Colonic mucosa (tissue), 4 donors: ENCODE measurements at regions not wholly inside any gene's neighbourhood (a gene's known extent, or its start where the extent isn't known, plus 50 kb on each side); places are given as distances from the start of the nearest gene placed in this dataset.

Experiments
- DNase-seq: peaks from one replicate; pipeline ENCODE4 v3.0.0-alpha.2; 2020
- H3K27ac ChIP-seq: fragments of 200-600 bp; one replicate; pipeline ENCODE4 v1.8.0; 2021
- H3K27me3 ChIP-seq: fragments of 200-600 bp; one replicate; pipeline ENCODE4 v1.8.0; 2021
- H3K36me3 ChIP-seq: fragments of 200-600 bp; one replicate; pipeline ENCODE4 v1.8.0; 2021
- H3K4me1 ChIP-seq: fragments of 200-600 bp; one replicate; pipeline ENCODE4 v1.8.0; 2021; ENCODE audit warnings: mild to moderate bottlenecking
- H3K4me3 ChIP-seq: fragments of 200-600 bp; one replicate; pipeline ENCODE4 v1.8.0; 2021
- H3K9ac ChIP-seq, 2 donors: one replicate each; pipeline ENCODE4 v1.7.0; 2013; ENCODE audit warnings: control low read depth in 2 of 2, low read depth in 2 of 2, low read length in 2 of 2
- H3K9me3 ChIP-seq: fragments of 200-600 bp; one replicate; pipeline ENCODE4 v1.8.0; 2021
- CTCF ChIP-seq: fragments of 200-600 bp; IDR thresholded peaks from one replicate; pipeline ENCODE4 v1.8.0; 2022; ENCODE audit warnings: antibody characterized with exemption, mild to moderate bottlenecking
- intact Hi-C: fragments of 100-400 bp; cut with DNase I; formaldehyde crosslinking; loops from one replicate; pipeline ENCODE4 v1.14.1; 2022
- donor health status: healthy.
- donor health status: DM: no; HTN: no; CAD: no.
- donor health status: DM: no; HTN: no; CAD: no.

- no peak overlapping the region for H3K27ac ChIP-seq
- intact Hi-C loops = no loop called here
- H3K4me3 ChIP-seq = no peak overlapping the region
- no peak overlapping the region for H3K9ac ChIP-seq
- TF ChIP-seq CTCF = no peak
- no peaks in the 10 kb centered on the region for H3K36me3 ChIP-seq
- no peaks in the 10 kb centered on the region for H3K9me3 ChIP-seq
- H3K4me1 ChIP-seq = no peaks in the 10 kb centered on the region
- no peak for DNase-seq
- H3K27me3 ChIP-seq = no peaks in the 10 kb centered on the region
These were observed 60.3 kb upstream of the CFAP46 start for GRCh38 chr10:133002685-133003084.

- no peaks in the 10 kb centered on the region for H3K4me1 ChIP-seq
- no peaks in the 10 kb centered on the region for H3K27me3 ChIP-seq
- intact Hi-C loops = no loop called here
- no peaks in the 10 kb centered on the region for H3K36me3 ChIP-seq
- H3K4me3 ChIP-seq = no peak overlapping the region
- no peak overlapping the region for H3K9ac ChIP-seq
- no peak for DNase-seq
- no peak for TF ChIP-seq CTCF
- no peaks in the 10 kb centered on the region for H3K9me3 ChIP-seq
- no peak overlapping the region for H3K27ac ChIP-seq
These were observed 58.7 kb upstream of the CFAP46 start for GRCh38 chr10:133001114-133001513.

- Histone ChIP-seq H3K27ac (no peak overlapping the region), H3K36me3 (no peaks in the 10 kb centered on the region), H3K27me3 (no peaks in the 10 kb centered on the region), H3K4me3 (no peak overlapping the region), H3K9me3 (no peaks in the 10 kb centered on the region), H3K4me1 (no peaks in the 10 kb centered on the region), H3K9ac (no peak overlapping the region)
- intact Hi-C loops = no loop called here
- DNase-seq = no peak
- no peak for TF ChIP-seq CTCF
These were observed 58.3 kb upstream of the CFAP46 start for GRCh38 chr10:133000648-133001047.

- no peak for DNase-seq
- Histone ChIP-seq H3K9ac (no peak overlapping the region), H3K27ac (no peak overlapping the region), H3K9me3 (no peaks in the 10 kb centered on the region), H3K27me3 (no peaks in the 10 kb centered on the region), H3K36me3 (no peaks in the 10 kb centered on the region), H3K4me3 (no peak overlapping the region), H3K4me1 (no peaks in the 10 kb centered on the region)
- intact Hi-C loops = no loop called here
- TF ChIP-seq CTCF = no peak
These were observed 55.3 kb upstream of the CFAP46 start for GRCh38 chr10:132997517-132998265.

GRCh38 chr10:132996603-132997343, 54.4 kb upstream of the CFAP46 start:
- no peak for TF ChIP-seq CTCF

More at GRCh38 chr10:132996603-132997343, 54.4 kb upstream of the CFAP46 start:
- Histone ChIP-seq H3K4me3 (no peak overlapping the region), H3K9ac (no peak overlapping the region), H3K9me3 (no peaks in the 10 kb centered on the region), H3K27ac (no peak overlapping the region), H3K36me3 (no peaks in the 10 kb centered on the region), H3K4me1 (no peaks in the 10 kb centered on the region), H3K27me3 (no peaks in the 10 kb centered on the region)
- intact Hi-C loops = no loop called here
- no peak for DNase-seq
